ENCODE measurements at regions not wholly inside any gene's neighbourhood (a gene's known extent, or its start where the extent isn't known, plus 50 kb on each side); places are given as distances from the start of the nearest gene placed in this dataset.
"Not testable (repeated sequence)": the region's sequence is repeated elsewhere in the genome, so short reads cannot be mapped to it uniquely, and the experiment has no call there.

- intact Hi-C loops (cut with micrococcal nuclease) = no loop called here
- peaks cover 6% of the 10 kb centered on the region for H3K9me3 Mint-ChIP-seq
- H3K27ac Mint-ChIP-seq = no peak overlapping the region
- H3K36me3 Mint-ChIP-seq (ENCODE audit: low read depth) = no peaks in the 10 kb centered on the region
- no peaks in the 10 kb centered on the region for H3K4me1 Mint-ChIP-seq (ENCODE audit: low read depth)
- CTCF ChIA-PET = no interaction called here
- no peak overlapping the region for H3K4me3 Mint-ChIP-seq
- DNase-seq = no peak
- H3K27me3 Mint-ChIP-seq (ENCODE audit: low read depth) = no peaks in the 10 kb centered on the region
These were observed 126.7 kb downstream of the PHETA1 start for GRCh38 chr12:111242184-111242583.

- no peak for DNase-seq
- no peaks in the 10 kb centered on the region for H3K27me3 Mint-ChIP-seq (ENCODE audit: low read depth)
- peaks cover 6% of the 10 kb centered on the region for H3K9me3 Mint-ChIP-seq
- H3K36me3 Mint-ChIP-seq (ENCODE audit: low read depth) = no peaks in the 10 kb centered on the region
- no peaks in the 10 kb centered on the region for H3K4me1 Mint-ChIP-seq (ENCODE audit: low read depth)
- CTCF ChIA-PET = no interaction called here
- H3K27ac Mint-ChIP-seq = no peak overlapping the region
- no peak overlapping the region for H3K4me3 Mint-ChIP-seq
- intact Hi-C loops (cut with micrococcal nuclease) = no loop called here
These were observed 128.5 kb downstream of the PHETA1 start for GRCh38 chr12:111240374-111240773.

DNA sequence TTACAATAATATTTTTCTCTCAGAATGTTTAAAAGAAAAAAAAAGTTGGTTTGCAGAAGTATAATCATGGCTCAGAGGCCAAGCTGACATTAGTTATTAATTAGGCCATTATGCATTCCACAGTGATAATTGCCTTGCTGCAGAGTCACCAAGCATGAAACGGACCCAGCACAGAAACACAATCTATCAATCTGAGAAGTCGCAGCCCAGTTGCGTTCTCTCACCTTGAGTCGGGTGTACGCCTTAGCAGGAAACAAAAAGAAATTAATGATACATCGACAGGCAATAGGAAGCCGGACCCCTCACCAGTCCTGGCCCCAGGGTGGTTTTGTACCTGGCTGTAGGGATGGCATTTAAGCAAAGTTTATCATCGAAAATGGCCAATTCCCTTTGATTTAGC lies 129.7 kb downstream of the PHETA1 start:
- Mint-ChIP-seq H3K4me1 (ENCODE audit: low read depth) (no peaks in the 10 kb centered on the region), H3K4me3 (no peak overlapping the region), H3K27ac (no peak overlapping the region), H3K27me3 (ENCODE audit: low read depth) (peaks cover 3% of the 10 kb centered on the region), H3K9me3 (peaks cover 3% of the 10 kb centered on the region), H3K36me3 (ENCODE audit: low read depth) (no peaks in the 10 kb centered on the region)
- DNase-seq = no peak
- intact Hi-C loops (cut with micrococcal nuclease) = no loop called here
- CTCF ChIA-PET = no interaction called here

DNA sequence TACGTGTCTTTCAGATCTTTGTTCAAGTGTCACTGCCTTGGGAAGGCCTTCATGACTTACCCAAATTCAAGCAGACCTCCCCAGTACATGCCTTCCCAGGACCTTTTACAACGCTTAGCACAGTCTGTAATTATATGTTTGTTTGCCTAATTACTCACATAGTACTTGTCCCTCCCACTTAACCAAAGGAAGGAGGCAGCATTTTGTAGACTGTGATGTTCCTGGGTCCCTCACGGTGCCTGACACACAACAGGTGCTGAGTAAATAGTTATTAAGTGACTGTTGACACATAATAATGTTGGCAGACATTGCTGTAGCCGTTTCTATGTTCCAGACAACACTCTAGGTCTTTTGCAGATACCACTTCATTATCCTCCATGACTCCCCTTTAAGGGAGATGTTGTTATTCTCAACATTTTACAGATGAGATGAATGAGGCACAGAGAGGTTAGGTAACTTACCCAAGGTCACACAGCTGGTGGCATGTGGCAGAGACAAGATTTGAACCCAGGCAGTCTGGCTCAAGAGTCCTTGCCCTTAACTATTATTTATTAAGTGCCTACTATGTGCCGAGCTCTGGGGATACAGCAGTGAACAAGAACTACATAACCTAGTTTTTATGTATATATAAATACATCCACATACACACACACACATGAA lies 130.7 kb downstream of the PHETA1 start:
- Mint-ChIP-seq H3K9me3 (peaks cover 2% of the 10 kb centered on the region), H3K36me3 (ENCODE audit: low read depth) (no peaks in the 10 kb centered on the region), H3K27me3 (ENCODE audit: low read depth) (peaks cover 3% of the 10 kb centered on the region), H3K4me3 (no peak overlapping the region), H3K27ac (no peak overlapping the region), H3K4me1 (ENCODE audit: low read depth) (no peaks in the 10 kb centered on the region)
- intact Hi-C loops (cut with micrococcal nuclease) = no loop called here
- no peak for DNase-seq
- CTCF ChIA-PET = interaction anchor here (0.6 kb wide), 1 partner anchor 297 kb away, joined by 3 read pairs; no protein-coding TSS in a partner anchor

DNA sequence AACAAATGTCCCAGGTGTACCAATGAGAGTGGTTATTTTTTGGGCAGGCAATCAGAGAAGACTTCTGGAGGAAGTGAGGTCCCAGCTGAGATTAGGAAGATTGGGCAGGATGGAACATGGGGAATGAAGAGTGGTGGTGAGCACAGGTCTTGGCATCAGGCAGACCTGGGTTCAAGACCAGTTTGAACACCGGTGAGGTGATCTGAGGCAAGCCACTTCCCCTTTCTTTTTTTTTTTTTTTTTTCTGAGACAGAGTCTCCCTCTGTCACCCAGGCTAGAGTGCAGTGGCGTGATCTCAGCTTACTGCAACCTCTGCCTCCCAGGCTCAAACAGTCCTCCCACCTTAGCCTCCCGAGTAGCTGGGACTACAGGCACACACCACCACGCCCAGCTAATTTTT lies 134.4 kb downstream of the PHETA1 start:
- H3K36me3 Mint-ChIP-seq (ENCODE audit: low read depth) = not testable (repeated sequence)

GRCh38 chr12:111233786-111234185 lies 135.1 kb downstream of the PHETA1 start:
- CTCF ChIA-PET = no interaction called here
- H3K36me3 Mint-ChIP-seq (ENCODE audit: low read depth) = no peaks in the 10 kb centered on the region
- no peak overlapping the region for H3K4me3 Mint-ChIP-seq

More for the DNA sequence above, 134.4 kb downstream of the PHETA1 start:
- DNase-seq; CTCF ChIA-PET; intact Hi-C loops (cut with micrococcal nuclease); H3K4me3 Mint-ChIP-seq; H3K27me3 Mint-ChIP-seq (ENCODE audit: low read depth); H3K9me3 Mint-ChIP-seq; H3K27ac Mint-ChIP-seq; H3K4me1 Mint-ChIP-seq (ENCODE audit: low read depth): not testable (repeated sequence)

GRCh38 chr12:111230649-111231048 lies 138.2 kb downstream of the PHETA1 start:
- H3K4me1 Mint-ChIP-seq (ENCODE audit: low read depth) = no peaks in the 10 kb centered on the region
- H3K4me3 Mint-ChIP-seq = no peak overlapping the region
- CTCF ChIA-PET = no interaction called here
- intact Hi-C loops (cut with micrococcal nuclease) = no loop called here
- H3K27ac Mint-ChIP-seq = no peak overlapping the region
- peaks cover 3% of the 10 kb centered on the region for H3K27me3 Mint-ChIP-seq (ENCODE audit: low read depth)
- DNase-seq = no peak
- no peaks in the 10 kb centered on the region for H3K36me3 Mint-ChIP-seq (ENCODE audit: low read depth)
- no peaks in the 10 kb centered on the region for H3K9me3 Mint-ChIP-seq

More at GRCh38 chr12:111233786-111234185, 135.1 kb downstream of the PHETA1 start:
- Mint-ChIP-seq H3K27ac (no peak overlapping the region), H3K9me3 (no peaks in the 10 kb centered on the region), H3K4me1 (ENCODE audit: low read depth) (no peaks in the 10 kb centered on the region), H3K27me3 (ENCODE audit: low read depth) (peaks cover 3% of the 10 kb centered on the region)
- intact Hi-C loops (cut with micrococcal nuclease) = no loop called here
- no peak for DNase-seq

DNA sequence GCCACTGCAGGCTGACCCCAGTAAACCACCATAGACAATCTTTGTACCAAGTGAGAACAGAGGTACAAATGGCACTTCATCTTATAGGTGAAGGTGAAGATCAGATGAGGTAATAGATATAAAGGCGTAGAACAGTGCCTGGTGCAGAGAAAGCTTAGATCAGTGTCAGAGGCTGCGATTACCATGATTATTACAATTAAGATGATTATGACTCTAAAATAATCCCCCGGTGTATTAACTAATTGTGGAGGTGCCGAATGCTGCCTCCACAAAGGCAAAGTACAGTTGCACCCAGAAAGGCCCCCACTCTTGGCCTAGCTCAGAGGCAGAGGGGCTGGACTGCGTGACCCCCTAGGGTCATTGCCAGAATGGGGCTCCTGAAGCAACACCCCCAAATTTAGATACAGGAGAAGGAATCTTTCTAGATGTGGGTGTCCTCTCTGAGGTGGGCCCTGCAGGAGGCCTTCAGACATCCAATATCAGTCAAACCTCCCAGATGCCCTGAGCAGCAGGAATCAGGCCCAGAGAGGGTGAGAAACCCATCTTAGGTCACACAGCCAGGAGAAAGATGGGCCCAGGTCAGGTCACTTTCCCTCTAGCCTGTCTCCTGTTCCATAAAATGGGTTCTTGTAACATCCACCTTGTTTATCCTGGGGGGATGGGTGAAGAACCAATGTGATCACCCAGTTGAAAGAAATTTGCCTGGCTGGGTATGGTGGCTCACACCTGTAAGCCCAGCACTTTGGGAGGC lies 139.8 kb downstream of the PHETA1 start:
- CTCF ChIA-PET = no interaction called here
- Mint-ChIP-seq H3K36me3 (ENCODE audit: low read depth) (no peaks in the 10 kb centered on the region), H3K27ac (no peak overlapping the region), H3K27me3 (ENCODE audit: low read depth) (no peaks in the 10 kb centered on the region), H3K9me3 (no peaks in the 10 kb centered on the region), H3K4me3 (no peak overlapping the region), H3K4me1 (ENCODE audit: low read depth) (peaks cover 5% of the 10 kb centered on the region)
- no peak for DNase-seq
- intact Hi-C loops (cut with micrococcal nuclease) = no loop called here

DNA sequence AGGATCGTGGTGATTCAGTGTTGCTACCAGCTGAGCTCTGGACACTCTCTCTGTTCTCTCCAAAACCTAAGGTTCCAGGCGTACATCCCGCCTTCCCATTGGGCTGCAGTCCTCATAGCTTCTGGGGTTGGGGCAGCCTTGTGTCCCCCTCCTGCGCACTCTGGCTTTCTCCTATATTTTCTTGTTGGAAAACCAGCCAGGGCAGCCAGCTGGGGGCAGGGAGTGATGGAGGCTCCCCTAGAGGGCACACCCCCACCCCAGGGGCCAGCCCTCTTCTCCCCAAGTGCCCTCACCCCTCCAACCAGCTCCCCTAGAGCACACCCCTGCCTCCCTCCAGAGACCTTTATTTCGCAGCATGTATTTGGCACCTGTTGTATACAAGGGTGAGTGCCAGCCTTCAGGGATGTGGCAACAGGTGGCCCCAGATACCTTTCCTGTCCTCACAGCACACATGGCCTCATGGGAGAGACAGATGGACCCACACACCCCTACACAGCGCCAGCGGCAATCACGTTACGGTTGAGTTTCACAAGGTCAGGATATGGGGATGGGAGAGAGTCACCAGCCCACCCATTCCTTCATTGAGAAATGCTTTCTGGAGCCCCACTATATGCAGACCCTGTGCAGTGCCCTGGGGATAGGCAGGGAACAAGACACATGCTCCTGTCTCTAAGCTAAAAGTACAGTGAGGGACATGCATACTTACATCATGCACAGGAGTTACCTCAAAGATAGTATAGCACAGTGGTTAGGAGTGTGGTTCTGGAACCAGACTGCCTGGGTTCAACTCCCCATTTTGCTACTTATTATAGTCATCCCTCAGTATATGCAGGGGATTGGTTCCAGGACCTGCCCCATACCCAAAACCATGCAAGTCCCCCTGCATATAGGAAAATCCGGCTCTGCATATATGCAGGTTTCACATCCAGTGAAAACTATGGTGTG lies 141.1 kb downstream of the PHETA1 start:
- Mint-ChIP-seq H3K27ac (no peak overlapping the region), H3K4me3 (no peak overlapping the region), H3K36me3 (ENCODE audit: low read depth) (no peaks in the 10 kb centered on the region), H3K4me1 (ENCODE audit: low read depth) (peaks cover 5% of the 10 kb centered on the region), H3K9me3 (no peaks in the 10 kb centered on the region), H3K27me3 (ENCODE audit: low read depth) (no peaks in the 10 kb centered on the region)
- CTCF ChIA-PET = no interaction called here
- DNase-seq = no peak
- intact Hi-C loops (cut with micrococcal nuclease) = no loop called here

DNA sequence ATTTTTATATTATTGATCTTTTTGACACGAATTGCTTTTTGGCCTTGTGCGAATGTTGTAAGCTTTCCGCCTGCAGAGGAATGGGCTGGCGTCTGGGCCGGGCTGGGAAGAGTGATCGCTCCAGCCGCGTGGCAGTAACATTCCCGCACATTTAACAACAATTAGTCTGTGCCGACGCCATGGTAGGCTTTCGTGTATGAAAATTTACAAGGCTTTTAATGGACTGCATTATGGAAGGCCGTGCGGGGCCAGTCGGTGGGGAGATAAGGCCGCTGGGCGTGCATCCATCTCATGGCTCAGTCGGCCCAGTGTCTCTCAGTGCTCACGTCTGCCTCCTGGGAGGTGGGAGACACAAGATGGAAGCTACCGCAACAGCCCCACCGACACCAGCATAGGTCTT lies 142.2 kb downstream of the PHETA1 start:
- no peak overlapping the region for H3K27ac Mint-ChIP-seq
- no peak overlapping the region for H3K4me3 Mint-ChIP-seq
- CTCF ChIA-PET = no interaction called here
- intact Hi-C loops (cut with micrococcal nuclease) = no loop called here
- no peaks in the 10 kb centered on the region for H3K36me3 Mint-ChIP-seq (ENCODE audit: low read depth)
- H3K9me3 Mint-ChIP-seq = no peaks in the 10 kb centered on the region
- peaks cover 5% of the 10 kb centered on the region for H3K4me1 Mint-ChIP-seq (ENCODE audit: low read depth)
- no peak for DNase-seq
- H3K27me3 Mint-ChIP-seq (ENCODE audit: low read depth) = no peaks in the 10 kb centered on the region

GRCh38 chr12:111225307-111225706 lies 143.6 kb downstream of the PHETA1 start:
- CTCF ChIA-PET = interaction anchor here (0.8 kb wide), 1 partner anchor 219 kb away, joined by 3 read pairs; no protein-coding TSS in a partner anchor
- intact Hi-C loops (cut with micrococcal nuclease) = no loop called here

GRCh38 chr12:111224186-111225066 lies 144.5 kb downstream of the PHETA1 start:
- no peak overlapping the region for H3K27ac Mint-ChIP-seq
- no peak for DNase-seq
- intact Hi-C loops (cut with micrococcal nuclease) = no loop called here
- H3K4me1 Mint-ChIP-seq (ENCODE audit: low read depth) = peaks cover 5% of the 10 kb centered on the region
- H3K27me3 Mint-ChIP-seq (ENCODE audit: low read depth) = no peaks in the 10 kb centered on the region
- CTCF ChIA-PET = no interaction called here
- no peak overlapping the region for H3K4me3 Mint-ChIP-seq
- no peaks in the 10 kb centered on the region for H3K9me3 Mint-ChIP-seq
- no peaks in the 10 kb centered on the region for H3K36me3 Mint-ChIP-seq (ENCODE audit: low read depth)

More at GRCh38 chr12:111225307-111225706, 143.6 kb downstream of the PHETA1 start:
- Mint-ChIP-seq H3K27me3 (ENCODE audit: low read depth) (no peaks in the 10 kb centered on the region), H3K9me3 (no peaks in the 10 kb centered on the region), H3K4me1 (ENCODE audit: low read depth) (peaks cover 5% of the 10 kb centered on the region), H3K4me3 (no peak overlapping the region), H3K27ac (no peak overlapping the region), H3K36me3 (ENCODE audit: low read depth) (no peaks in the 10 kb centered on the region)
- no peak for DNase-seq

Measured in activated naive CD4-positive, alpha-beta T cell treated with anti-CD3 and anti-CD28 coated beads for 36 hours (primary cell).